ENCODE measurements at regions not wholly inside any gene's neighbourhood (a gene's known extent, or its start where the extent isn't known, plus 50 kb on each side); places are given as distances from the start of the nearest gene placed in this dataset.

DNA sequence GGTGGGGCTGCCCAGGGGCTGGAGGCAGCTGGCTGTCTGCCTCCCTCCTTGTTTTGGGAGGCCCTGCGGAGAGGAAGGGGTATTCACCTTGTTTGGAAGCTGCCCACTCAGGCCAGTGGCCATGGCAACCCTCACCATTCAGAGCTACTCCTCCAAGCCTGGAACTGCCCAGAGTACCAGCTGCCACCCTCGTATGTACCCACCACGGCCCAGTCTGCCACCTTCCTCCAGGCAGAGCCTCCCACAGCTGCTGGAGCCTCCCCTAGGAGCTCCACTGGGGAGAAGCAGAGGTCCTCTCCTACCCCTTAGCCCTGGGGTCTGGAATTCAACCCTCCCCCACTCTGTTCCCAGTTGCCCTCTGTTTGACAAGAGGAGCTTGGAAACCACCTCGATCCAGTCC is 90.7 kb downstream of the AXIN2 start:
- TF ChIP-seq, protein P1, sequence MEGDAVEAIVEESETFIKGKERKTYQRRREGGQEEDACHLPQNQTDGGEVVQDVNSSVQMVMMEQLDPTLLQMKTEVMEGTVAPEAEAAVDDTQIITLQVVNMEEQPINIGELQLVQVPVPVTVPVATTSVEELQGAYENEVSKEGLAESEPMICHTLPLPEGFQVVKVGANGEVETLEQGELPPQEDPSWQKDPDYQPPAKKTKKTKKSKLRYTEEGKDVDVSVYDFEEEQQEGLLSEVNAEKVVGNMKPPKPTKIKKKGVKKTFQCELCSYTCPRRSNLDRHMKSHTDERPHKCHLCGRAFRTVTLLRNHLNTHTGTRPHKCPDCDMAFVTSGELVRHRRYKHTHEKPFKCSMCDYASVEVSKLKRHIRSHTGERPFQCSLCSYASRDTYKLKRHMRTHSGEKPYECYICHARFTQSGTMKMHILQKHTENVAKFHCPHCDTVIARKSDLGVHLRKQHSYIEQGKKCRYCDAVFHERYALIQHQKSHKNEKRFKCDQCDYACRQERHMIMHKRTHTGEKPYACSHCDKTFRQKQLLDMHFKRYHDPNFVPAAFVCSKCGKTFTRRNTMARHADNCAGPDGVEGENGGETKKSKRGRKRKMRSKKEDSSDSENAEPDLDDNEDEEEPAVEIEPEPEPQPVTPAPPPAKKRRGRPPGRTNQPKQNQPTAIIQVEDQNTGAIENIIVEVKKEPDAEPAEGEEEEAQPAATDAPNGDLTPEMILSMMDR (IDR thresholded peaks at IDR 0.05): no peak
- no peak for TF ChIP-seq POLR2A (IDR thresholded peaks at IDR 0.05)

All from vagina (tissue), 2 donors.